ENCODE measurements at regions not wholly inside any gene's neighbourhood (a gene's known extent, or its start where the extent isn't known, plus 50 kb on each side); places are given as distances from the start of the nearest gene placed in this dataset.
A peak's percentile ranks its signal among the peaks of the same experiment; 100 is the strongest.

DNA sequence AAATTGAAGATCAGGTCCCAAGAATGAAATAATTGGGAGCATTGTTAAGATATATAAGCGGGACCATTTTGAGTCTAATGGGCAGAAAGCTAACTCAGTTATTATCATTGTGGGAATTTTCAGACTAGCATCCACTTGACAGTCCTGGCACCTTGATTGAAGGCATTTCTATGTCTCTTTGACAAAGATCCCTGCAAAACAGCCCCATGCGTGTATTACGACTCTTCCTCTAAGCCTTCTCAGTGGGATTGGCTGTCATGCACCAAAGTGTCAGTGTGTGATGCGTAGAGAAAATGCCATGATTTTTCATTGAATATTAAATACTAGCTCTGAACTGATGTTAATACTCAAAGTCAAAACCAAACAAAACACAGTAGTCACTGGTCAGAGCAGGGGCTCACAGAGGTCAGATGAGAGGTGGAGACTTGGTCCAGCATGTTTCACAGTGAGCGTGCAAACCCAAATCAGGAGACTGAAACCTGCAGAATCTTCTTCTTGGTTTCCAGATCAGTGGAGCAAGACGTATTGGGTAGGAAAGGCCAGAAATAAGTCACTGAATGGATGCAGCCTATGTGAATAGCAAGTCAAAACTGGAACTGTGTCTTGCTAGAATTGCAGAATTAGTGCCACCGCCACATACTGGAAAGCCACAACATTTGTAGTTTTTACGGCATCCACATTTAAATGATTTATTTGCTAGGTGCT lies 303.6 kb upstream of the AKR1E2 start:
- DNase-seq = no peak

DNA sequence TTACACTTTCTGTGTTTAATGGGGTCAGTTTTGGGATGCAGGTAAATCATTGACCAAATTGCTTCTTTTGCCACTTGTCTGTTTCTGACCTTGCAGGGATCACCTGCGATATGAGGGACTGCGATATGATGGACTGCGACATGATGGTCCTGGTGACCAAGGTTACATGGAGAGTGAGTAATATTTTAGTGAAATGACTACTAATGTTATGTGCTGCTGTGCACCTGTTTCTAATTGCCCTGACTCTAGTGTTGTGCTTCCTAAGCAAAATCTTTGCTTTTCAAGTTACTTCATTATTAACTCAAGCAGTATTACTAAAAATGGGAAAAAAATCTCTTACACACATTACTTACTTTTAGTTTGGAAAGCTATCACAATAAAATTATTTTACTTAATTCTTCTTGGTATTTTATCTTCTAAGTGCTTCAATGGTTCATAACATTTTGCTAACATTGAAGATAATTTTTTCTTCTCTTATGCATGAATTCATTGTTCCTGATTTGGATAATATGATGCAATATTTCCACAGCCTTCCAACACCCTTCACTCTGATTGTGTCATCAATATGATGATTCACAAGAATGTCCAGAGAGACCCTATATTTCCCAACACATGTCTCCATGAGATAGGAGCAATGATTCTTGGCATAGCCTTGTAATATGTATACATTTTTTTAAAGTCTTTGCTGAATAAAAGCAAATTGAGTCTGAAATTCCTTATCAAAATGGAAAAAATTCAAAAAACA lies 306.2 kb upstream of the AKR1E2 start:
- DNase-seq = no peak

DNA sequence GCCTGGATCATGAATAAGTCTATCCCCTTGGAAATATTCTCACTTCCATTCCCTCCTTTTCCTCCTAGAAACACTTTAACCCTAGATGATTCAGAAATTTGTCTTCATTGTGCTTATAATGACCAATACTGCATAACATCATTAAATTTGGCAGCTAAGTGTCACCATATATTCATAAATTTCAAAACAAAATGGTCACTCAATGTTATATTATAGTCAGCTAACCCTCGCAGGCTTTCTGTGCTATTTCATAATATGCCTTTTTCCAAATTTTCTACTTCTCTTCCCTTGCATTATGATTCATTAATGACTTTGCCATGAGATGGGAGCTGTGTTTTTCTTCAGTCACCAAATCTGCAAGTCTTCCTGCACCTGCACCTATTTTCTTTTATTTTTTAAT lies 308.3 kb upstream of the AKR1E2 start:
- DNase-seq = no peak

DNA sequence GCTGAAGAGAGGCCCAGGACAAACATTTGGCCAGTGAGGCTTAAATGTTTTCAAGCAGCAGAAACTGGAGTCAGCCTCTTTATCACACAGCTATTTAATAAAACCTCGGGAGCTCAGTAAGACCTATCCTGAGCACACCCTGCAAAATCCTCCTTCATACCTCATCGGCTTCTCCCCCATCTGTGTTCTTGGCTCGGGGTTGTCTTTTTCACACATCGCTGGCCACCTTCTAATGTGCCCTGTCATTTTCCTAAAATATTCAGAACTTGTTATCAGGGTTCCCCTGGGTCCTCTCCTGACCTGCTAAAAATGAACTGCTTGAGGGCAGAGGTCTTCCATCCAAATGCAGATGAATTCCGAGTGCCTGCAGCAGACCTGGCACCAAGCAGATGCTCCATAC lies 310.3 kb upstream of the AKR1E2 start:
- peak in 1 of 2 experiments; percentile 17 for DNase-seq

DNA sequence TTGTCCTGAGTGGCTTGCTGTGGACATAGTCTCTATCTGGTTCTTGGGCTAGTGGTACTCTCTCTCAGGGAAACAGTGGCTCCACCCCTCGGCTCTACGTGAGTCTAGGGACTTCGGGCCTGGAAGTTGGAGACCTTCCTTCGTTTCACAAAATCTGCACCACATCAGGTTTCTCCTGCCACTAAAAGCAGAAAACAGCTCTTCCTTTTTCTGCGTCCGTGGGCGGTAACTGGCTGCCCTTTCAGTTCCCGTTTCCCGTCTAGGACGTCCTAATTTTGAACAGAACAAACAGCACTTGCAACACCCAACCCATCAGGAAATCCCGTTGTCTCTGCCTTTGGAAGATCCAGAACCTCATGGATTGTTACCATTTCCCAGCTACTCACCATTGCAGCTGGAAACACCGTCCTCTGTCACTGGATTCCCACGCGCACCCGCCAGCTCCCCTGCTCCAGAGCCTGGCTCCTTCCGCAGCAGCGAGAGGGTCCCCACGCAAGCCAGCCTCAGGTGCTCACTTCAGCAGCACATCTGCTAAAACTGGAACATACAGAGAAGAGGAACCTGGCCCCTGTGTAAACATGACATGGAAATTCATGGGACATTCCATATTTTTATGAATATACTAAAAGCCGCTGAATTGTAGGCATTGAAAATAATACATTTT lies 311.4 kb upstream of the AKR1E2 start:
- DNase-seq = no peak

DNA sequence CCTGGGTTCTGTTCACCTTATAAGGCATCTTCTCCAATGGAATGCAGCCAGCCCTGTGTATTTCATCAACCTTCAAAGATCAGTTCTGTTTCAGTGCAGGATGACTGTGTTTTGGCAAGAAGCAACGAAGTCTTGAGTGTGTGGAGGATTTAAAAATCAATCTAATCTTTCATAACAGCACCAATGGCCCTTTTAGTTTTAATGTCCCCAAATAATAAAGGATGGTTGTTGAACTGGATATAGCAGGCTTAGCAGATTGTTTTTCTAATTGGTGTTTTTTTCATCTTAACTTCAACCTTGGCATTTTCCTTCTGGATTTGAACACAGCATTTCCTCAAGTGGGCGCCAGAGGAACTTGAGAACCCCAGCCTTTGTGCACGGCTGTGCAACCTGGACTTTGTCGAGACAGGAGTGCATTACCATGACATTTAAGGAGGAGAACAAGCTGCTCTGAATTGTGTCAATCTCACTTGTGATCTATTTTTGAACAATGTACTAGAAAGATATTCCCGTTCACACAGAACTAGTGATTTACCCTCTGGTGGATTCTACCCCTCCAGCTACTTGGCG lies 313.3 kb upstream of the AKR1E2 start:
- no peak for DNase-seq

DNA sequence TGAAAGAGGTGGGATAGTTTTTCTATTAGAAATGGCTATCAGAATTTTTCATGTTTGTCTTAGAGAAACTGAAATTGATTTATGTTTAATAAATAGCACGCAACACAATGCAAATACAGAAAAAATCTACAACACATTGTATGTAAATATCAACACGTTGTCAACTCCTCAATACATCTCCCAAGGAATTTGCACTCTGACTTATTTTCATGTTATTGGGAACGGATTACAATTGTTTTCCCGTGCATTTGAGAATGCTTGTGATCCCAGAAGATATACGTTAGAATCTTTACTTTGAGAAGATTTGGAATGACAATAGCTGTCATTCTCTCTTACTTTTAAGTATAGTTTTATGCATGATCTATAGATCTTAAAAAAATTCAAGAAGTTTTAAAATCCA lies 313.8 kb upstream of the AKR1E2 start:
- no peak for DNase-seq

DNA sequence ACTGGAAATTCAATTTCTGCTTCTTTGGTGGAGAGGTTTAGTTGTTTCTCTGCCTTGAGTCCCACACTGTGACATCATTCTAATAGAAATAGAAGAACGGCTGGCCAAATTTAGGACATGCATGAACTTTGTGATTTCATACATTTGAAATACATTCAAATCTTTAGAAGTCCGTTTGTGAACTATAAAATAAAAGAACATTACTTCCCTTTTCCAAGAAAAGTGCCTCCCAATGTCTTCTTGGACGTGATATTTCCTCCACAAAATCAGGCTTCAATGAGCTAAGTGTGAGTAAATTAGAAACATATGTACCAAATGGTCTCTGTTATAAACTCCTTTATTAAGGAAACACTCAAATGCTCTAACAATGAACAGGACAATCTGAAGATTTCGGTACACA lies 314.5 kb upstream of the AKR1E2 start:
- no peak for DNase-seq

DNA sequence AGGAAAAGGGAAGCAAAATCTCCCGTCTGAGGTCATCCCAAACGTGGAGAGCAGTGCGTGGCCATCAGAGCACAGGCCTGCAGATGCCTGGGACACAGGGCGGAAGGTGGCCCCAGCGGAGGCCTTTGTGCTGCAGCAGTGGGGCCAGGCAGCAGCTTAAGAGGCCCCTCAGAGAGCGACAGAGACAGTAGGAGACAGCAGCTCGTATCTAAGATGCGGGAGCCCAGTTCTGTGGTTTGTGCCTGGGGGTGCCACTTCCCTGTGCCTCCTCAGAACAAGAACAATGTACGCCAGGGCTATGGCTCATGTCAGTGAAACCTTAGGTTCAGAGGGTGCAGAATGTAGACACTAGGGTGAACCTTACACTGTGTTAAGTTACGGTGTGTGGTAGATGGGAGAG lies 316.6 kb upstream of the AKR1E2 start:
- DNase-seq = no peak

DNA sequence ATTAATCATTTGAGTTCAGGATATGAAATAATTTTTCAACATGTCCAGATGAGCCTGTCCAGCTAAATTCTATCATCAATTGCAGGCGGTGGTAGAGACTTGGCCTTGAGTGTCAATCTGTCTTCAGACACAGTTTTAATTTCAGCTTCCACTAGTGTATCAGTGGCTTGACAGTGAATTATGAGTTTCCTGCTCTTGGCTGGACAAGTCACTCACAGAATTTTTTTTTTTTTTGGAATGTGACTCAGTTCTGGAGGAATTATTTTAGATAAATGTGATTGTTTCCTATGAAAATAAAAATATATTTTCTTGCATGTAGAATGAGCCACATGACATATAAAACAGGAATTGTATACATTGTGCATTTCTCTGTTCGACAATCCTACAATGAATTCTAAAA lies 319.9 kb upstream of the AKR1E2 start:
- no peak for DNase-seq

DNA sequence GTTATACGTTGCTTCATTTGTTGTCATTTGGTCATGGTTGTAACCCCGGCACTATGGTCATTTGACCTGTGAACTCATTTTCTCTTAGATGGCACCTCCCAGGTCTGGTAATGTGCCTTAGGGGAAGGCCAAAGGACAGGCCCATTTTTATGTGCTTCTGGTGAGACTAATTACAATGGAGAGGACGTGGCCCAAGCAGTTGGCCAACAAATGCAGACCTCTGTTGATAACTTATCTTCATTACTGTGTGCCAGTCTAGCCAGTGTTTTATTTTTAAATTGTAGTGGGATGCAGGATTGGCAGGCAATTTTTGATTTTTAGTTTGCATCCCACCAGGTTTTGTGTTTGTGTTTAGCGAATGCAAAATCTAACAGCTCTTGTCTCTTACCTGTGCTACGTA lies 321.5 kb upstream of the AKR1E2 start:
- no peak for DNase-seq

DNA sequence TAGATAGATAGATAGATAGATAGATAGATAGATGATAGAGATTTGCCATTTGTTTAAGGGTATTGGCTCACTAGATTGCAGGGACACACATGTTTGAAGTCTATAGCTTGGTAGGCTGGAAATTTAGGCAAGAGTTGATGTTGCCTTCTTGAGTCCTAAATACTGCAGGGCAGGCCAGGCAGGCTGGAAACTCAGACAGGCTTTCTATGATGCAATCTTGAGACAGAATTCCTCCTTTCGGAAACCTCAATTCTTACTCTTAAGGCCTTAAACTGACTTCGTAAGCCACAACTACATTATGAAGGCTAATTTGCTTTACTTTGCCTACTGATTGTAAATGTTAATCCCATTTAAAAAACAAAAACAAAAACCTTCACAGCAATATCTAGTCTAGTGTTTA lies 322.9 kb upstream of the AKR1E2 start:
- DNase-seq = no peak

DNA sequence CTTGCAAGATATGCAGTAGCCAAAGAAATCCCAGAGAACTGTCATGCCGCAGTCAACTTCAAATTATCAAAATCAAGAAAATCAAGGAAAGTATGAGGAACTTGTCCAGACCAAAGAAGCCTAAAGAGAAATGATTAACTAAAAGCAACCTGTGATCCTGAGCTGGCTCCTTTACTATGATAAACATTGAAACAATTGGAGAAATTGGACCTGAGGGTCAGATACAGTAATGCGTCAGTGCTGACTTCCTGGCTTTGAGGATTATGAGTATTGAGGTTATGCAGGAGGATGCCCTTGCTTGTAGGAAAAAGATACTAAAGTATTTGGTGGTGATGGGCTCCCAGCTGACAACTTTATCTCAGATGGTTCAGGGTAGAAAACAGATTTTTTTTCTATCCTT lies 324.7 kb upstream of the AKR1E2 start:
- no peak for DNase-seq

DNA sequence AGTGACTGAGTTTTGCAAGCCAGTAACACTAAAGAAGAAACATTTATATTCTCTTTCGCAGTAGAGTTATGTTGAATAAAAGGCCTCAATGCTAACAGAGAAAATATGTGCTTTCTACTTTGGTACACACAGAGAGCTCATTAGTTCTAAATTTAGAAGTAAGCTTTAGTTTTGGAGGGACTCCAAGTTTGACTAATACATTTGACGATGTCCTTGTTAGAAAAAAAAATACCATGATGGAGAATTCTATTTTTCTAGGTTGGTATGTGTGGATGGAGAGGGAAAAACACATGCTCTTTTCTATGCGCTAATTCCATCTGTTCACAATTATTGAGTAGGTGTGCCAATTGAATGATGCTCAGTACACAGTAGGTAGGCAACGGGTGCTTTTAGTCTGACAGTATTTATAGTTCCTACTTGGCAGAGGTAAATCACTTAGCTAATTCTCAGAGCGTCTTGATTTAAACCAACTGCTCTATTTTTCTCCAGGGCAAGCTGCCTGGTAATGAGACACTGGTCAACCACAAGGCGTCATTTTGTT lies 327.2 kb upstream of the AKR1E2 start:
- no peak for DNase-seq

DNA sequence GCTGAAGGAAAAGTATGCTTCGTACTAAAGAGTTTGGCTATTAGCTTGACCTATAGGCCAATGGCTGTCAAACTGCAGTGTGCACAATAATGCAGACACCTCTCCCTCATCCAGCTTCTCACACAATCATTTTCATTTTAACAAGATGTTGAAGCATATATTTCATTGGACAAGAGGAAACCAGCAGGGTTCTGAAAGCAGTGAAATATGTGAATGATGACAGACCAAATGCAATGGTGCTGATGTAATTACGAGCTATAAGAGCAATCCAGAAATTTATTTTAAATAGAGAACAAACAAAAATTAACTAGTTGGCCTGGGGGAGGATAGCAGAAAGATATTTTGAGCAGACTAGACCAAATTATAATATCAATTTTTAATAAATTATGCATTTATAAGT lies 331.5 kb upstream of the AKR1E2 start:
- no peak for DNase-seq

DNA sequence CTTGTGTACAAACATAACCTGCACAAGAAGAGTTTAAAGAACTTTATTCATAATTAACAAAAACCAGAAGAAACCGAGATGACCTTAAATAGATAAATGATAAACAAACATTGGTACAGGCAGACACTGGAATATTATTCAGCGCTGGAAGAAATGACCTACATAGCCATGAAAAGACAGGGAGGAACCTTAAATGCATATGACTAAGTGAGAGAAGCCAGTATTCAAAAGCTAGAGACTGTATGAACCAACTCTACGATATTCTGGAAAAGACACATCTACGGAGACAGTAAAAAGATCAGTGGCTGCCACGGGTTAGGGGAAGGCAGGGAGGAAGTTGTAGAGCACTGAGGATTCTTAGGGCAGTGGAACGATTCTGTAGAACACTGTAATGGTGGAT lies 333.8 kb upstream of the AKR1E2 start:
- no peak for DNase-seq

DNA sequence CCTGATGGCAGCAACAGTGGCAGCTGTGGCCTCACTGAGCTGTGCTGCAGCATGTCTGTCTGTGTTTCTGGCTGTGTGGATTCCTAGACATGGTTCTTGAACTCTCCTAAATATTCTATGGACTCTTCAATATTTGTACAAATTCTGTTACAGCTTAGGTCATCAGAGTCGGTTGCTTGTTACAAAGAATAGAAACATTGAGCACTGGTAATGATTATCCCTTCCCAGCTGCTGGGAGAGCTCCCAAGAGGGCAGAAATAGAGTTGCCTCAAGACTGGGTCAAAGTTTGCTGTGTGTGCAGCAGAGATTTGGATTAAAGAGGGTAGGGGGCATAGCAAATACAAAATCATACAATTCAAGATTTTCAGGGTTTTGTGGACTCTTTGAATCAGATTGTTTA lies 337.1 kb upstream of the AKR1E2 start:
- DNase-seq = no peak

DNA sequence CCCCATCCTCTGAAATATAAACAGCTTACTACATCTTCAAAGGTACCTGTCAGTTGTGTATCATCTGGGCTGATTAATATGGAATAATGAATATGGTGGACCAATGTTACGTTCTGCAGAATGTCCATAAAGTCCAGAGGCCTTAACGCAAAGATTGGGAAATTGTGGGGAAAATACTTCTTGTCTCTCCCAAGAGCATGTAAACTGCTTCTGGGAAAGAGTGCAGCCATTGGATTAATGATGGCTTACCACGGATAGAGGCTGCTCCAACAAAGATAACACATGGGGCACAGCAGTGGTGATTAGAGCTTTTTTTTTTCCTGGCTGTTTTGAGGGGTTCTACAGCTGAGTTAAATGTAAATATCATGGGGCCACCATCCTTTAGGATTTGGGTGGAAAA lies 340.4 kb upstream of the AKR1E2 start:
- no peak for DNase-seq

DNA sequence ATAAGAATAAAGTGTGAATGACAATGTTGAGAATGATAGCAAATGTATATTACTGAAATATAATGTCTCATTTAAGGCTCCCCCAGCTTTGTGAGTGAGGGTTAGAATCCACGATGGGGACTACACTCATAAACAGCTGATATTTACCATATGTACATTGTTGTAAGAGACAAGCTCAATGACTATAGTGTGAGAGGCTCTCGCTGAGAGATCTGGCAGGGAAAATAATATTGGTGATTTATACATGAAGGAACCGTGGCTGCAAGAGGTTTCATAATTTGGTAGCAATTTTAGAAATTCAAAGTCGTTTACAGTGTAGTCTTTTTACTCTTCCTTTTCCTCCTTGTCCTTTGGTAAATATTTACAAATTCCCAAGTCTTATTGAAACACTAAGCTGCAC lies 342.2 kb upstream of the AKR1E2 start:
- DNase-seq = no peak

DNA sequence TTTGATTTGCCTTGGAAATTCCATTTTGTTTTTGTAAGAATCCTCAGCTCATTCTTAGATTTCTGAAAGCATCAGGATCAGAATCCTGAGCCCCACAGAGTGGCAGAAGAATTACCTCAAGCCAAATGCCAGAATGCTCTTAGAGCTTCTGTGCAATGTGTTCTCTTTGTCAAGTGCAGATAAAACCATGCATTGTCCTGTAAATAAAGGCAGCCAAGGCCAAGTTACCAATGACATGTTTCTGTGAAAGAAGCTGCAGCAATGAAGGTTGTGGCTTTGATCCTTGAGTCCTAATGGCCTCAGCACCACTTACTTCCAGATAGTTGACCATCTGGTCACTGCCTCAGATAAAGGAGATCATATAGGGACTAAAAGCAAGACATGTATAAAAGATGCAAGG lies 343.3 kb upstream of the AKR1E2 start:
- DNase-seq = no peak

DNA sequence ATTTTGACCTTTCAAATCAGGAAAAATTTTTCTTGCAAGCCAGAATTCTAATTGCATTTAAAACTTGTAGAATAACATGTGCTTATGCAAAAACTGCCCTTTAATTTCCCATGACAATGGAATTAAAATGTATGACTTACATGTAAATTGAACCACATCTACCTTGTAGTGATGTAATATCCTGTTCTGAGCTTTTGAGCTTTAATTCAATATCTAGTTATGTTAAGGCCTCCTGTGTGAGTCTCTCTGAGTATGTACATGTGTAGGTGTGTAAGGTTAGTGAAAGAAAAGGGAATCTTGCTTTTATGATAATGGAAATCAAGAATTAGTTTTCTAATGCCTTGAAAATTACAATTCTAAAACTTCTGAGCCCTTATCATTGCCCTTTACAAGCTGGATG lies 344.8 kb upstream of the AKR1E2 start:
- no peak for DNase-seq

DNA sequence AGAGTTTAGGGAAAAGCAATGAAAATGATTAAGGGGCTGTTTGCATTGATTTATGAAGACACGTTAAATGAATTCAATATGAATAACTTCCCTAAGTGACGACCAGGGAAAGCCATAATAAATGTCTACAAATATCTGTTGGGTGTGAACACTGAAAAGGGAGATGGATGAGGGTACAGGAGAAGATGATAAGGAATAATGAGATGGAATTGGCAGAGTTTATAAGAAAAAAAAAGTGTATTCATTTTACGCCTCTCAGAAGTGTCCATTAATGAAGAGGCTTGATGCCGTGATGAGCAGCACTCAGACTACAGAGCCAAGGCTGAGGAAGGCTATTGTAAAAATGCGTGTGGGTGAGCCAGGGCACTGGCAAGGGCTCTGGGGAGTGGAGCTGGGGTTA lies 346.7 kb upstream of the AKR1E2 start:
- DNase-seq = no peak

DNA sequence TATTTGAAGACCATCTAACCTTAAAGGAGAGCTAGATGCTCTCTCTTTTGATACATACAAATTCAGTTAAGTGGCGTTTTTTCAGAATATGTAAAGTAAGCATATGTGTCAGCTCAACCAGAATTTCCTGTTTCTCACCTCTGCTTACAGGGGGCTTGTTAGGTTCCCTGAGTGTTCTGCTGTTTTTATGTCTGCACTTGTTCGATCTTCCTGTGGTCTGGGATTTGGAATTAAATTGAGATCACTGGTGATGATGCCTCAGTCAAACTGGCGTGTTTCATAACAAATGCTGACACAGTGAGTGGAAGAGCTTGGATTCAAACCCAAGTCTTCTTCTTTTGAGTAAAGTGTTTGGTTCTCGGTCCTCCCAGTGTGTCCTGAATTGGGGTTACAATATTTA lies 348.3 kb upstream of the AKR1E2 start:
- DNase-seq = no peak

Data from cerebellar nuclear complex (tissue), 1 donor.